ENCODE measurements at regions not wholly inside any gene's neighbourhood (a gene's known extent, or its start where the extent isn't known, plus 50 kb on each side); places are given as distances from the start of the nearest gene placed in this dataset.

DNA sequence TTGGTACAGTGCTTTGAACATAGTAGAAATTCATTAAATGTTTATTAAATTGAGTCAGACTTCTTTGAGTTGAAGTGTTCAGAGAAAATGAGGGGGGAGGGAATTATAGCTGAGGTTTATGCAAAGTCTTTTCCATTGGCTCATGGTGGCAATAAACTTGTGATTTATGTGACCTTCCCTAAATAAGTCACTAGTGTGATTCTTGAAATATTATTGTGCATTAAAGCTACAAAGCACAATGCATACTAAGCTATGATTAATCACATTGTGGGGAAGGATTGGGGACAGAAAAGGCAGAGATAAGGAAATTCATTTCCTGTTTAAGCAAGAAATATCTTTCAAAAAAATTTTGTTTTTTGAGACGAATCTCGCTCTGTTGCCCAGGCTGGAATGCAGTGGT lies 877.5 kb downstream of the TFAP2A start:
- TF ChIP-seq, protein P1, sequence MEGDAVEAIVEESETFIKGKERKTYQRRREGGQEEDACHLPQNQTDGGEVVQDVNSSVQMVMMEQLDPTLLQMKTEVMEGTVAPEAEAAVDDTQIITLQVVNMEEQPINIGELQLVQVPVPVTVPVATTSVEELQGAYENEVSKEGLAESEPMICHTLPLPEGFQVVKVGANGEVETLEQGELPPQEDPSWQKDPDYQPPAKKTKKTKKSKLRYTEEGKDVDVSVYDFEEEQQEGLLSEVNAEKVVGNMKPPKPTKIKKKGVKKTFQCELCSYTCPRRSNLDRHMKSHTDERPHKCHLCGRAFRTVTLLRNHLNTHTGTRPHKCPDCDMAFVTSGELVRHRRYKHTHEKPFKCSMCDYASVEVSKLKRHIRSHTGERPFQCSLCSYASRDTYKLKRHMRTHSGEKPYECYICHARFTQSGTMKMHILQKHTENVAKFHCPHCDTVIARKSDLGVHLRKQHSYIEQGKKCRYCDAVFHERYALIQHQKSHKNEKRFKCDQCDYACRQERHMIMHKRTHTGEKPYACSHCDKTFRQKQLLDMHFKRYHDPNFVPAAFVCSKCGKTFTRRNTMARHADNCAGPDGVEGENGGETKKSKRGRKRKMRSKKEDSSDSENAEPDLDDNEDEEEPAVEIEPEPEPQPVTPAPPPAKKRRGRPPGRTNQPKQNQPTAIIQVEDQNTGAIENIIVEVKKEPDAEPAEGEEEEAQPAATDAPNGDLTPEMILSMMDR (IDR thresholded peaks at IDR 0.05 in 8 of 11, conservative IDR thresholded peaks at IDR 0.05 in 3 of 11) = no peak
- no peak for TF ChIP-seq POLR2A (IDR thresholded peaks at IDR 0.05)

All from spleen (tissue), 7 donors.